Neural crest cell (in vitro differentiated cells): ENCODE measurements at regions not wholly inside any gene's neighbourhood (a gene's known extent, or its start where the extent isn't known, plus 50 kb on each side); places are given as distances from the start of the nearest gene placed in this dataset.

Source experiments
- DNase-seq: peaks from one replicate; pipeline ENCODE4 v3.0.0; 2021; ENCODE audit warnings: low read depth, mixed read lengths, low spot score
- H3K27ac Mint-ChIP-seq: one replicate; pipeline ENCODE4 v1.8.0; 2021; ENCODE audit warnings: mild to moderate bottlenecking, mixed read lengths; ENCODE audit not compliant: unreplicated experiment
- H3K27me3 Mint-ChIP-seq: 2 replicates; pipeline ENCODE4 v1.8.0; 2021; ENCODE audit warnings: low read depth, mild to moderate bottlenecking, mixed read lengths
- H3K36me3 Mint-ChIP-seq: 2 replicates; pipeline ENCODE4 v1.8.0; 2021; ENCODE audit warnings: low read depth, mild to moderate bottlenecking, mixed read lengths
- H3K4me1 Mint-ChIP-seq: 2 replicates; pipeline ENCODE4 v1.8.0; 2021; ENCODE audit warnings: mixed read lengths
- H3K4me3 Mint-ChIP-seq: one replicate; pipeline ENCODE4 v1.8.0; 2021; ENCODE audit warnings: mild to moderate bottlenecking, mixed read lengths
- H3K9me3 Mint-ChIP-seq: 2 replicates; pipeline ENCODE4 v1.8.0; 2021; ENCODE audit warnings: mixed read lengths
- TF ChIP-seq, protein P1 (sequence below): fragments of 200-600 bp; sonication (generic); conservative IDR thresholded peaks from 2 replicates; pipeline ENCODE4 v1.5.0; 2021; ENCODE audit warnings: antibody characterized with exemption, mild to moderate bottlenecking

DNA sequence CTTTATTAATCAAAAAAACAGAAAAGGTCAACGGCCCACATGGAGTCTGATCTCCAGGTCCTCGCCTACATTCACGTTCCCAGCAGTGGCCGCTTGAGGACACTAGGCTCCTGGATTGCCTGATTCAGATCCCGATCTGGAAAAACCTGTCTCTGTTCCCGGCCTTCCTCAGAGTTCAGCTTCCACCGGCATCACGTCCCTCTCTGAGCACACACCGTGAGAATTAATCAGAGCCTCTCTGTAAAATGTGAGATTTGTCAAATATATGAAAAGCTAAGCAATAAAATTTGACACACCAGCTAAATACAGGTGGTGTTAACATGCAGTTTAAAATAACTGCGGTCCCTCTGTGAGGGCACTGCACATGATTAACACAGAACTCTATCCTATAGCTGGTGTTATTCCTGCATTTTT, 122.8 kb upstream of the COL21A1 start:
- H3K4me1 Mint-ChIP-seq = peaks cover 23% of the 10 kb centered on the region
- no peak overlapping the region for H3K27ac Mint-ChIP-seq
- H3K9me3 Mint-ChIP-seq = no peaks in the 10 kb centered on the region
- no peak for DNase-seq
- TF ChIP-seq, protein P1, sequence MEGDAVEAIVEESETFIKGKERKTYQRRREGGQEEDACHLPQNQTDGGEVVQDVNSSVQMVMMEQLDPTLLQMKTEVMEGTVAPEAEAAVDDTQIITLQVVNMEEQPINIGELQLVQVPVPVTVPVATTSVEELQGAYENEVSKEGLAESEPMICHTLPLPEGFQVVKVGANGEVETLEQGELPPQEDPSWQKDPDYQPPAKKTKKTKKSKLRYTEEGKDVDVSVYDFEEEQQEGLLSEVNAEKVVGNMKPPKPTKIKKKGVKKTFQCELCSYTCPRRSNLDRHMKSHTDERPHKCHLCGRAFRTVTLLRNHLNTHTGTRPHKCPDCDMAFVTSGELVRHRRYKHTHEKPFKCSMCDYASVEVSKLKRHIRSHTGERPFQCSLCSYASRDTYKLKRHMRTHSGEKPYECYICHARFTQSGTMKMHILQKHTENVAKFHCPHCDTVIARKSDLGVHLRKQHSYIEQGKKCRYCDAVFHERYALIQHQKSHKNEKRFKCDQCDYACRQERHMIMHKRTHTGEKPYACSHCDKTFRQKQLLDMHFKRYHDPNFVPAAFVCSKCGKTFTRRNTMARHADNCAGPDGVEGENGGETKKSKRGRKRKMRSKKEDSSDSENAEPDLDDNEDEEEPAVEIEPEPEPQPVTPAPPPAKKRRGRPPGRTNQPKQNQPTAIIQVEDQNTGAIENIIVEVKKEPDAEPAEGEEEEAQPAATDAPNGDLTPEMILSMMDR = peak; percentile 64
- H3K4me3 Mint-ChIP-seq = no peak overlapping the region
- H3K27me3 Mint-ChIP-seq = no peaks in the 10 kb centered on the region
- no peaks in the 10 kb centered on the region for H3K36me3 Mint-ChIP-seq

DNA sequence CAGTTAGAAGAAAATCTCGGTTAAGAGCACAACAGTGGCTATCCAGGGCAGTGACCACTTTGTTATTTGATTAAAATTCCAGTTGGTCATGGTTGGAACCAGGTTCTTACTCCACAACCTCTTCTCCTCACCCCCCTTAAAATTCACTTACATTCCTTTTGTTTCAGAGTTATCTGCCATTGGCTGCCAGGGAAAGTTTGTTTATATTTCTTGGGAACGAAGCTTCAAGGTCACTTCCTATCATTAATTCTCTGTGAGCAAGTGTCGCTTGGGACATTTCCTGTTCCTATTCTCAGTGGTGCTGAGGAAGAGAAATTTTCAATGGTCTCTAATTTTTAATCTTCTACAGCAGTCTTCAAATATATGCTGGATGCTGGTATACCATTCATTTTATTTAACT, 121.1 kb upstream of the COL21A1 start:
- H3K27me3 Mint-ChIP-seq = no peaks in the 10 kb centered on the region
- TF ChIP-seq, protein P1 = no peak
- H3K27ac Mint-ChIP-seq = no peak overlapping the region
- peaks cover 38% of the 10 kb centered on the region for H3K4me1 Mint-ChIP-seq
- H3K9me3 Mint-ChIP-seq = no peaks in the 10 kb centered on the region
- no peaks in the 10 kb centered on the region for H3K36me3 Mint-ChIP-seq
- no peak overlapping the region for H3K4me3 Mint-ChIP-seq
- no peak for DNase-seq

DNA sequence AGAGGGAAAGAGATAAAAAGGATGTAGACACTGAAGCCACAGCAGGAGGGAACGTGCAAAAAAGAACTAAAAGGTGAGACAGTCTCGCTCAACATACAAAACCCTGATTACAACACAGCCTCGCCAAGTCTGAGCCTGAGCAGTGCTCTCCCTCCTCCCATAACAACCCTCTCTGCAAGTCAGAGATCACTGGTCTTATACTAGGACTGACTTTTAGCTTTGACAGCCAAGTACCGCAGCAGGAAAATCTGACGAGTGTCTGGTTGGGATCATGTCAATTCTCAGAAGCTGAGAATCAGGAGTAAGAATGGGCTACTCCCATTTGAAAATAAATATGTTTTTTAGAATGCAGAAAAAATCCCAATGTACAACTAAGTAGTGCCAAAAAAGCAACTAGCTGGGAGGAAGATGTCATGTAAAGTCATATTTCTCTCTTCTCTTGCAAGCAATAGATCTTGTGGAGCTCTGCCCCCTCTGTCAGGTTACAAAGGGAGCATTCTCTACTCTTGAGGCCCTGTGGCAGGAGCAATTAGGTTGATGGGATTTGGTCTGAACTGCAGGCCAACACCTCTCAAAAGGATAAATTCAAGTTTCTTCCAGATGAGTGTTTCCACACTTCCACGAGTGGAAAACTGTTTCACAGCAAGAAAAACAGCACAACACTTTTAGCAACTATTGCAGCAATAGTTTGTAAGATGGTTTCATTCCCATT, 118.9 kb upstream of the COL21A1 start:
- TF ChIP-seq, protein P1 = no peak
- no peaks in the 10 kb centered on the region for H3K9me3 Mint-ChIP-seq
- DNase-seq = no peak
- H3K4me1 Mint-ChIP-seq = peaks cover 38% of the 10 kb centered on the region
- no peak overlapping the region for H3K4me3 Mint-ChIP-seq
- no peaks in the 10 kb centered on the region for H3K36me3 Mint-ChIP-seq
- no peaks in the 10 kb centered on the region for H3K27me3 Mint-ChIP-seq
- H3K27ac Mint-ChIP-seq = no peak overlapping the region

DNA sequence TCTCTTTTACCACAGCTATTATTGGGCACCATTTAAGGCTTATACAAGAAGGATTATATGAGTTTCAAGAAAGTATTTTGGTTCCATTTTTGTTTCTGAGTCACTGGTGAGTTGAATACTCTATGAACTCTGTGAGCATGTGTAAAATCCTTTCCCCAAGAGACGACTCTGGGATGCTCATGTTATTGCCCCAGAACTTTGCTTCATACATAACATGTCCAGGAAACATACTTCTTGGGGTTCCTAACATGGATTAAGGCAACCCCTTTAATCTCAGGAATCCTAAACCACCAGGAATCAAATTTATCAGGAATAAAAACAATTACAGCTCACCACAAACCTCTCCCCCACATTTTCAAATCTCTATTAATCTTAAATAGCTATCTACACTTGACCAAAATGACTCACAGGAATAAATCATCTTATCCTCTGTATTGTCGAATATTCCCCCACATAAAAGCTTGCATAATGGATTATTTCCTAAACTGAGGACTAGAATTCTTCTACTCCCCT, 117.5 kb upstream of the COL21A1 start:
- no peak overlapping the region for H3K27ac Mint-ChIP-seq
- H3K4me1 Mint-ChIP-seq = peaks cover 31% of the 10 kb centered on the region
- no peak overlapping the region for H3K4me3 Mint-ChIP-seq
- TF ChIP-seq, protein P1 = no peak
- H3K27me3 Mint-ChIP-seq = no peaks in the 10 kb centered on the region
- DNase-seq = no peak
- H3K9me3 Mint-ChIP-seq = no peaks in the 10 kb centered on the region
- H3K36me3 Mint-ChIP-seq = no peaks in the 10 kb centered on the region

DNA sequence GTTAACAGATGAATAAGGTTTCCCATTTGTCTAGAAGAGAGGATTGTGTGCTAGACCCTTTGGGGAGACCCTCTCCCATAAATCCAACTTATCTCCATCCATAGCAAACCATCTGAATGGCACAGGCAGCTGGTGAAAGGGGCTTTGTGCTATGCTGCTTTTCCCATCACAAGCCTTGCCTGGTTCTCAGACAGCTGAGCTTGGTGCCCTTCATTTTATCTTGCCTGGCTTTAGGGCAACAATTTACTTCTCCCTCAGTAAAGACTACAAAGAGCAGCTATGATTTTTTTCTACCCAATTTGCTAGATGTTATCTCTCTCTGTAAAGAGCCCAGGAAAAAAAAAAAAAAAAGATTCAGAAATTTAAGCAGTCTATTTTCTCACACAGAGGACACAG, 117.0 kb upstream of the COL21A1 start:
- H3K9me3 Mint-ChIP-seq = no peaks in the 10 kb centered on the region
- TF ChIP-seq, protein P1 = no peak
- H3K4me1 Mint-ChIP-seq = peaks cover 36% of the 10 kb centered on the region
- no peak overlapping the region for H3K4me3 Mint-ChIP-seq
- H3K36me3 Mint-ChIP-seq = no peaks in the 10 kb centered on the region
- H3K27ac Mint-ChIP-seq = peak overlapping the region; percentile 69
- no peak for DNase-seq
- no peaks in the 10 kb centered on the region for H3K27me3 Mint-ChIP-seq
